Activated naive CD8-positive, alpha-beta T cell treated with anti-CD3 and anti-CD28 coated beads, Interleukin-2, amount 10 ng/mL, durations not matched to agents 7 days and 5 days (primary cell): ENCODE measurements at regions not wholly inside any gene's neighbourhood (a gene's known extent, or its start where the extent isn't known, plus 50 kb on each side); places are given as distances from the start of the nearest gene placed in this dataset.
"Not testable (repeated sequence)": the region's sequence is repeated elsewhere in the genome, so short reads cannot be mapped to it uniquely, and the experiment has no call there.

Experiments used
- ATAC-seq: fragments of 150-1000 bp; cut with Tn5 transposase; one replicate; pipeline ENCODE4 v1.10.0; 2021; ENCODE audit warnings: low read depth, moderate library complexity
- POLR2A ChIA-PET: fragments of 350-600 bp; sonication (Branson Sonifier 250); formaldehyde crosslinking; loops from one replicate; lab custom pipeline; 2021; ENCODE audit warnings: antibody characterized with exemption; lab: Charles Lee
- DNase-seq: peaks from one replicate; pipeline ENCODE4 v3.0.0; 2021
- H3K27ac Mint-ChIP-seq: one replicate; pipeline ENCODE4 v1.8.0; 2022; ENCODE audit warnings: mild to moderate bottlenecking, mixed read lengths
- H3K27me3 Mint-ChIP-seq: one replicate; pipeline ENCODE4 v1.8.0; 2022; ENCODE audit warnings: mild to moderate bottlenecking, moderate library complexity, mixed read lengths
- H3K36me3 Mint-ChIP-seq: one replicate; pipeline ENCODE4 v1.8.0; 2021; ENCODE audit warnings: mild to moderate bottlenecking, mixed read lengths
- H3K4me1 Mint-ChIP-seq: one replicate; pipeline ENCODE4 v1.8.0; 2021; ENCODE audit warnings: mixed read lengths
- H3K4me3 Mint-ChIP-seq: one replicate; pipeline ENCODE4 v1.8.0; 2022; ENCODE audit warnings: mild to moderate bottlenecking, moderate library complexity, mixed read lengths
- H3K9me3 Mint-ChIP-seq: one replicate; pipeline ENCODE4 v1.8.0; 2021; ENCODE audit warnings: mixed read lengths

DNA sequence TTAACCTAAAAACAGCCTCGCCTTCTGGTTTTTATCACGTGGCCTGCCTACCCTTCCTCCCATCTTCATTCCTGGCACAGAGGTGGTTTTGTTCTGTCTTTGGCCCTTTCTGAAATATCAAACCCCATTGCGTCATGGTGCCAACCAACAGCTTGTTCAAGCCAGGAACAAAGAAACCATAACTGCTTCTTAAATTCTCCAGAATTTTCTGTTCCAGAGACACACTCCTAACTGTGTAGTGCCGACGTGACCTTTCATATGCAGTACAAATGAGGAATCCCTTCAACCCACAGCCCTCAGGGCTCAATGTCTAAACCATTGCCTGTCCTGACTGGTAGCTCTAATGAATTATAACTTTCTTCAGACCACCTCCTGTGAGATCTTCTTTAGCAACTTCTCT is 82.2 kb upstream of the TNP1 start:
- Mint-ChIP-seq H3K27me3 (peaks cover 42% of the 10 kb centered on the region), H3K27ac (no peak overlapping the region), H3K4me3 (no peak overlapping the region), H3K4me1 (no peaks in the 10 kb centered on the region), H3K36me3 (no peaks in the 10 kb centered on the region), H3K9me3 (peaks cover 12% of the 10 kb centered on the region)
- DNase-seq = no peak
- POLR2A ChIA-PET = no interaction called here
- no peak for ATAC-seq

- Mint-ChIP-seq H3K36me3 (peaks cover 1% of the 10 kb centered on the region), H3K27ac (no peak overlapping the region), H3K27me3 (peaks cover 37% of the 10 kb centered on the region), H3K9me3 (peaks cover 9% of the 10 kb centered on the region), H3K4me3 (no peak overlapping the region), H3K4me1 (peaks cover 2% of the 10 kb centered on the region)
- POLR2A ChIA-PET = no interaction called here
- no peak for DNase-seq
- no peak for ATAC-seq
These were observed 77.1 kb upstream of the TNP1 start for GRCh38 chr2:216936954-216937357.

- Mint-ChIP-seq H3K27ac (no peak overlapping the region), H3K4me3 (no peak overlapping the region), H3K4me1 (peaks cover 2% of the 10 kb centered on the region), H3K27me3 (peaks cover 23% of the 10 kb centered on the region), H3K9me3 (no peaks in the 10 kb centered on the region), H3K36me3 (peaks cover 1% of the 10 kb centered on the region)
- DNase-seq (no peak), ATAC-seq (no peak)
- POLR2A ChIA-PET = no interaction called here
These were observed 74.8 kb upstream of the TNP1 start for GRCh38 chr2:216934623-216935022.

DNA sequence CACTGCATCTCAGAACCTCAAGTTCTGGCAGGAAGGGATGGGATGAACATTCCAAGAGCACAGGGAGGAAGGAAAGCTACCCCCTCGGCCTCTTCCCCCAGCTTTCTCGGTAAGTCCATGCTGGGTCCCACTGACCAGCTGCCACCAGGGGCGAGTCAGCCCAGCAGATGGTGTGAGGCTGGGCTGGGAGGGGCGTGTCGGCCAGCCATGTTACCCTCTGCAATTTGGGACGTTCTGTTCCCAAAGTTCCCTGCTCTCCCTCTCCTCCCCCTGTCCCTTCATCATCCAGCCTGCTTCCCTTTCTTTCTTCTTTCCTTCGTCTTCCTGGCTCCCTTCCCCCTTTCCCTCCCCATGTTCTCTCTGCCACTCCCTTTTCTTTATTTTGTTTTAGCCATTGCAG is 74.3 kb upstream of the TNP1 start:
- Mint-ChIP-seq H3K9me3 (no peaks in the 10 kb centered on the region), H3K27me3 (peaks cover 25% of the 10 kb centered on the region), H3K4me3 (no peak overlapping the region), H3K36me3 (peaks cover 1% of the 10 kb centered on the region), H3K27ac (no peak overlapping the region), H3K4me1 (peaks cover 2% of the 10 kb centered on the region)
- ATAC-seq (no peak), DNase-seq (no peak)
- POLR2A ChIA-PET = no interaction called here

GRCh38 chr2:216932863-216933548 is 73.1 kb upstream of the TNP1 start:
- Mint-ChIP-seq H3K4me1 (peaks cover 2% of the 10 kb centered on the region), H3K27me3 (peaks cover 13% of the 10 kb centered on the region), H3K4me3 (no peak overlapping the region), H3K36me3 (peaks cover 1% of the 10 kb centered on the region), H3K27ac (no peak overlapping the region), H3K9me3 (no peaks in the 10 kb centered on the region)
- POLR2A ChIA-PET = no interaction called here
- DNase-seq (no peak), ATAC-seq (no peak)

GRCh38 chr2:216932113-216932862 is 72.4 kb upstream of the TNP1 start:
- ATAC-seq (no peak), DNase-seq (no peak)
- Mint-ChIP-seq H3K36me3 (peaks cover 1% of the 10 kb centered on the region), H3K4me1 (peaks cover 2% of the 10 kb centered on the region), H3K27ac (no peak overlapping the region), H3K9me3 (no peaks in the 10 kb centered on the region), H3K4me3 (no peak overlapping the region), H3K27me3 (peaks cover 11% of the 10 kb centered on the region)
- POLR2A ChIA-PET = no interaction called here

- ATAC-seq = no peak
- peaks cover 7% of the 10 kb centered on the region for H3K27me3 Mint-ChIP-seq
- POLR2A ChIA-PET = no interaction called here
- no peaks in the 10 kb centered on the region for H3K36me3 Mint-ChIP-seq
- no peaks in the 10 kb centered on the region for H3K4me1 Mint-ChIP-seq
- H3K27ac Mint-ChIP-seq = no peak overlapping the region
- H3K9me3 Mint-ChIP-seq = no peaks in the 10 kb centered on the region
- no peak for DNase-seq
- H3K4me3 Mint-ChIP-seq = no peak overlapping the region
These were observed 70.9 kb upstream of the TNP1 start for GRCh38 chr2:216930716-216931115.

DNA sequence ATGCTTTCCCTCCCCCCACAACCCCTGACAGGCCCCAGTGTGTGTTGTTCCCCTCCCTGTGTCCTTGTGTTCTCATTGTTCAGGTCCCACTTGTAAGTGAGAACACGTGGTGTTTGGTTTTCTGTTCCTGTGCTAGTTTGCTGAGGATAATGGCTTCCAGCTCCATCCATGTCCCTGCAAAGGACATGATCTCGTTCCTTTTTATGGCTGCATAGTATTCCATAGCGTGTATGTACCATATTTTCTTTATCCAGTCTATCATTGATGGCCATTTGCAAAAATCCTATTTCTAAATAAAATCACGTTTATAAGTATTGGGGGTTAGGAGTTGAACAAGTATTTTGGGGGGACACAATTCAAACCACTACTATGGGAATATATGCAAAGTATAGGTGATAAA is 69.5 kb upstream of the TNP1 start:
- ATAC-seq, H3K4me3 Mint-ChIP-seq, POLR2A ChIA-PET, H3K36me3 Mint-ChIP-seq, H3K9me3 Mint-ChIP-seq, H3K4me1 Mint-ChIP-seq, H3K27ac Mint-ChIP-seq, DNase-seq: not testable (repeated sequence)
- H3K27me3 Mint-ChIP-seq = peaks cover 11% of the 10 kb centered on the region

- ATAC-seq (no peak), DNase-seq (no peak)
- Mint-ChIP-seq H3K27me3 (peaks cover 14% of the 10 kb centered on the region), H3K27ac (no peak overlapping the region), H3K4me1 (no peaks in the 10 kb centered on the region), H3K4me3 (no peak overlapping the region), H3K9me3 (no peaks in the 10 kb centered on the region), H3K36me3 (no peaks in the 10 kb centered on the region)
- POLR2A ChIA-PET = no interaction called here
These were observed 67.3 kb upstream of the TNP1 start for GRCh38 chr2:216927163-216927562.

DNA sequence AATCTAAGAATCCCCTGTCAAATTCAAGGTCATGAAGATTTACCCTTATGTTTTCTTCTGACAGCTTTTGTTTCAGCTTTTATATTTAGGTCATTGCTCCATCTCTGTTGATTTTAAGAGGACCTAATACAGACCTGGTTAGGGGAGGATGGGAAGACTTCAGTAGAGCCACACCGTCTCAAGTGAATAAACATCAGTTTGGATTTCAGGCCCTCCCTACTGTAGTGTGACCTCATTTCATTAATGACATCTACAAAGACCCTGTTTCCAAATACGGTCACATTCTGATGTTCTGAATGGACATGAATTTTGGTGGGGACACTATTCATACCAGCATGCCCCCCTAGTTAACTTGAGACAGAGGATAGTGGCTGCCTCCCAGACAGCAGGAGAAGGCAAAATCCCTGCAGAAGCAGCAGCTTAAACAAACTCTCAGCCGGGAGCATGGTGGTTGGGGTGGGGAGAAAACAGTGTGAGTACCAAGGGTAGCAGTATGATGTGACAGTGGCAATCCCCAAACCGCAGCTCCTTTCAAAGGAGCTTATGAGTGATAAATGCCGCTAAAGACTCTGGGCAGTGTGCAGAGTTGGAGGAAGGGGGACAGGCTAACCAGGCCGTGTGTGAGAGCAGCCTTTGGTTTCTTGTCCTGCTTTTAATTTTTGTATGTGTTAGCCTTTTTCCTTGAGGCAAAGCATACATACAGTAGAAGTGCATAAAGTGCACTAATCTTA is 65.9 kb upstream of the TNP1 start:
- H3K27me3 Mint-ChIP-seq = peaks cover 14% of the 10 kb centered on the region
- no peak overlapping the region for H3K4me3 Mint-ChIP-seq
- no peaks in the 10 kb centered on the region for H3K36me3 Mint-ChIP-seq
- no peaks in the 10 kb centered on the region for H3K9me3 Mint-ChIP-seq
- H3K4me1 Mint-ChIP-seq = no peaks in the 10 kb centered on the region
- DNase-seq (no peak), ATAC-seq (no peak)
- H3K27ac Mint-ChIP-seq = no peak overlapping the region
- POLR2A ChIA-PET = no interaction called here

DNA sequence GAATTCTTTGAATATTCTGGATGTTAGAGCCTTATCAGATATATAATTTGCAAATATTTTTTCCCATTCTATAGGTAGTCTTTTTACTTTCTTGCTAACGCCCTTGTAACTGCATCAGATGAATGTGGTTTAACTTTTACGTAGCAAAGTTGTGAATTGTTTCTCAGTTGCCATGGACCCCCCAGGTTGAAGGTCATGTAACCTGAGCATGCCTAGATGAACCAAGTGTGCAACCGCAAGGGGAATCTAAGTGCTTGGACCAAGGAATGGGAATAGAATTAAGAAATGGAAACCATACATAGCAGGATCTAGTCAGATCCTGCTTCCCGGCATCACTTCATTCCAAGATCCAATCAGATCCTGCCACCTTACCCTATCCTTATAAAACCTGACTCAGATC is 65.1 kb upstream of the TNP1 start:
- H3K4me1 Mint-ChIP-seq = no peaks in the 10 kb centered on the region
- no peak for ATAC-seq
- H3K4me3 Mint-ChIP-seq = no peak overlapping the region
- H3K27ac Mint-ChIP-seq = no peak overlapping the region
- no peak for DNase-seq
- H3K27me3 Mint-ChIP-seq = peaks cover 14% of the 10 kb centered on the region
- POLR2A ChIA-PET = no interaction called here
- H3K36me3 Mint-ChIP-seq = no peaks in the 10 kb centered on the region
- H3K9me3 Mint-ChIP-seq = no peaks in the 10 kb centered on the region

DNA sequence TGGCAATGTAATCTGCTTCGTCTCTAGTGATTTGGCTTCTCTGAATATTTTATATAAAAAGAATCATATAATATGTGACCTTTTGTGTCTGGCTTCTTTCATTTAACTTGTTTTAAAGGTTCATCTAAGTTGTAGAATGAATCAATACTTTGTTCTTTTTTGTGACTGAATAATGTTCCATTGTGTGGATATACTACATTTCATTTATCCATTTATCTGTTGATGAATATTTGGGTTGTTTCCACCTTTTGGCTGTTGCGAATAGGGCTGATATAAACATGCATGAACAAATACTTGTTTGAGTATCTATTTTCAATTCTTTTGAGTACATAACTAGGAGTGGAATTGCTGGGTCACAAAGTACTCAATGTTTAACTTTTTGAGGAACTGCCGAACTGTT is 63.8 kb upstream of the TNP1 start:
- Mint-ChIP-seq H3K4me1 (no peaks in the 10 kb centered on the region), H3K4me3 (no peak overlapping the region), H3K27me3 (peaks cover 12% of the 10 kb centered on the region), H3K9me3 (no peaks in the 10 kb centered on the region), H3K27ac (no peak overlapping the region), H3K36me3 (no peaks in the 10 kb centered on the region)
- DNase-seq = no peak
- ATAC-seq = no peak
- POLR2A ChIA-PET = no interaction called here

DNA sequence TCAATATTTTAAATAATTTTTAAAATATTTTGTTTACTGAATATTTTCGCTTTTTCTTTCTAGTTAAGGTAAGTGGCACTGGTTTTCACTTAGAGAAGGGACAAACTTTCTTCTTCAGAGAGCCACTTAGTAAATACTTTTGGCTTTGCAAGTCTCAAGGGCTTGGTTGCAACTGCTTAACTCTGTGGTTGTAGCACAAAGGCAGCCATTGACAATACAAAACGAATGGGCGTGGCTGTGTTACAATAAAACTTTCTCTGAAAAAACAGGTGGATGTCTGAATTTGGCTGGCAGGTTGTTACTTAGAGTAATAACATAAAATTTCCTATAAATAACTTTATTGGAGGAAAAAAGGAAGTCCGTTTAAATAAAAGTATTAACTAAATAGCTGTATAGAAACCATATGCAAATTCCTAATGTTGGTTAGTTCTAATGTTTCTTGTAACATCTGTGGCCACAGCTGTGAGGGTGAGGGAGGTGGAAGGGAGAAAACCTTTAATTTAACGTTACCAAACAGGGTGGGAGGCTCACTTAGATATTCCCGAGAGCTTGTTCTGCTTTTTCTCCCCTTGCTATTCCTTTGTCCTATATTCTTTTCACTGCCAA is 62.4 kb upstream of the TNP1 start:
- Mint-ChIP-seq H3K4me3 (no peak overlapping the region), H3K27me3 (peaks cover 9% of the 10 kb centered on the region), H3K4me1 (peaks cover 2% of the 10 kb centered on the region), H3K36me3 (no peaks in the 10 kb centered on the region), H3K9me3 (no peaks in the 10 kb centered on the region), H3K27ac (no peak overlapping the region)
- POLR2A ChIA-PET = no interaction called here
- no peak for DNase-seq
- no peak for ATAC-seq
